NCI-H748 (cell line): ENCODE measurements at regions not wholly inside any gene's neighbourhood (a gene's known extent, or its start where the extent isn't known, plus 50 kb on each side); places are given as distances from the start of the nearest gene placed in this dataset.

Experiments used
- DNase-seq: peaks from one replicate; lab custom pipeline; 2025; ENCODE audit not compliant: unreplicated experiment; lab: John Stamatoyannopoulos, UW

DNA sequence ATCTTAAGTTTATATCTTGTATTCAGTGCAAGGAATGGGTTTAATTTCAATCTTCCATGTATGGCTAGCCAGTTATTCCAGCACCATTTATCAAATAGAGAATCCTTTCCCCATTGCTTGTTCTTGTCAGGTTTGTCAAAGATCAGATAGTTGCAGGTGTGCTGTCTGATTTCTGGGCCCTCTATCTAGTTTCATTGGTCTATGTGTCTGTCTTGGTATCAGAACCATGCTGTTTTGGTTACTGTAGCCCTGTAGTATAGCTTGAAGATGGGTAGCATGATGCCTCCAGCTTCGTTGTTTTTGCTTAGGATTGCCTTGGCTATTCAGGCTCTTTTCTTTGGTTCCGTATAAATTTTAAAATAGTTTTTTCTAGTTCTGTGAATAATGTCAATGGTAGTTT, 200.0 kb downstream of the MANEA start:
- no peak for DNase-seq

DNA sequence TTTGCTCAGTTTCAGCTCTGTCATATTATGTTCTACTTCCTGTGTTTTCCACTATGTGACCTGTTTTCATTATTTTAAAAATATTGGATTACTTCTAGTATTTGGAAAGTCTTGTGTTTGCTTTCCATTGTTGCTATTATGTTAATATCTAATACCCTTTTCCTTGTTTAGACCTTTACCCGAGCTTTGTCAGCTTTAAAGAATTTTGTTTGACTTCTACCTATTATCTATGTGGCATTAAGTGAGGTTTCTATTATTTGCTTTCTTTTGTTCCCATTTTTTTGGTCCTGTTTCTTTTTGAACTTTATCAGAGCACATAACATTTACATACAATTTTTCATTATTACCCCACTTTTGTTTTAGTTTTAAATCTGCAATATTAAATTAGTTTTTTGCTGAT, 202.7 kb downstream of the MANEA start:
- DNase-seq = no peak

DNA sequence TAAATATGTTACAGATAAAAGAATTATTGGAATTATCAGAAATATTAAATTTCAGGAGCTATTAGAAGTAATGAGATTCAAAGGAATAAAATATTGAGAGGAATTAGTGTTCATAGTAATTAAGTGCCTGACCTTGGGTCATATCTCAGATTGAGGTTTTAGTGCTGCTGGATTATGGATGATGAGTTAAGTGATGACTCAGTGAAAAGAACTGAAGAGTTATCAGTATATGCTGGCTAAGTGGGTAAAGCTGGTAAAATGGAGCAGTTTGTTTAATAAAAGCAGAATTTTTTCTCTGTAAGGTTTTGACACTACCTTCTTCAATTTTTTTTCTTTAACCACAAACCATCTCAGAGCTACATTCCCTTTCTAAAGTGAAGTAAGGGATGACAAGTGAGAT, 206.7 kb downstream of the MANEA start:
- no peak for DNase-seq

DNA sequence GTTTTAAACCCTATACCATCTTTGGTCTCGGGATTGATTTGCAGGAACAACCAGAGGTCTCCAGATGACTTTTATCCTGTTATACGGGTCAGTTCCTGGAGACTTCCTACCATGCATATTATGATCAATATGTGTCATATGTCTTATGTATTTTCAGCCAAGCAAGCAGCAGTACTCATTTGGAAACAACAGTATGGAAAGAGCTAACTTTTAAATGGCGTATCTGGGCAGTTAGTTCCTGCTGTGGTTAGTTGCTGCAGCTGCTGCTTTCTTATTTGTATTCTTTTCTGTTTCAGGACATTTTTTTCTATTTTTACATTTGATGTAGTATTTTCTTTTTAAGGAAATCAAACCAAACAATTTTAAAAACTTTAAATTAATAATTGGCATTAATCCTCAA, 207.5 kb downstream of the MANEA start:
- no peak for DNase-seq

DNA sequence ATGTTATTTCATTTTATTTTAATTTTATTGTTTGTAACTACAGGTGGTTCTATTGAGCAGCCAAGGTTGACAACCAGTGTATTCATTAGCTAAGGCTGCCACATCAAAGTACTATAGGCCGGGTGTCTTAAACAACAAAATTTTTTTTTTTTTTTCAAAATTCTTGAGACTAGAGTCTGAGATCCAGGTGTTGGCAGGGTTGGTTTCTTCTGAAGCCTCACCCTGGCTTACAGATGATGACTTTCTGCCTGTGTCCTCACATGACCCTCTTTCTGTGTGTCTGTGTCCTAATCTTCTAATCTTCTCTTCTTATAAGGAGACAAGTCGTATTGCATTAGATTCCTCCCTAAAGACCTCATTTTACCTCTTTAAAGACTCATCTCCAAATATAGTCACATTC, 208.4 kb downstream of the MANEA start:
- DNase-seq = no peak

DNA sequence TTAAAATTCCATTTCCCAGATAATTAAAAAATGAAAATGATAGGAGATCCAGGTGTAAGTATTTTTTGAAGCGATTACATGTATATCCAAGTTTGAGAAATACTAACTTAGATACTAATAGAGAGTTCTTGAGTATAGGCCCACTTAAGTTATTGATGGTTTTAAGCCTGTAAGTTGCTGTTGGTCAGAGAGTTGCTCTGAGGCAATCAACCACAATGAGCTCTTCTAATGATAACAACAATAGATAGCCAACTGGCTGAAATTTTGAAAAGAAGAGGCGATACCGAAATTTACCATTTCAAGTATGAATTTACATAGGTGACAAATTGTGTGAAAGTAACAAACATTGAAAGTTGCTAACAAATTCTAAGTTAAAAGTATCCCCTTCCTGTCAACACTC, 209.5 kb downstream of the MANEA start:
- DNase-seq = no peak

DNA sequence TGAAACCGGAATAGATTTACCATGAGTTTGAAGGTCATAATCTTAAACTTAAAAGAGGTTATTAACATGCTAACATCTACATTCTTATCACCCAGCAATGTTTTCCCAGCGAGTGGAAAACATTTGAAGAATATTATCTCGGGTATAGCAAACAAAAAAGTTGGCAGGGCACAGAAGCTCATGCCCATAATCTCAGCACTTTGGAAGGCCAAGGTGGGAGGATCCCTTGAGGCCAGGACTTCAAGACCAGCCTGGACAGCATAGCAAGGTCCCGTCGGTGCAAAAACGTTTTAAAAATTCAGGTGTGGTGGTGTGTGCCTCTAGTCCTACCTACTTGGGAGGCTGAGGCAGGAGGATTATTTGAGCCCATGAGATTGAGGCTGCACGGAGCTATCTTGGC, 213.5 kb downstream of the MANEA start:
- no peak for DNase-seq

DNA sequence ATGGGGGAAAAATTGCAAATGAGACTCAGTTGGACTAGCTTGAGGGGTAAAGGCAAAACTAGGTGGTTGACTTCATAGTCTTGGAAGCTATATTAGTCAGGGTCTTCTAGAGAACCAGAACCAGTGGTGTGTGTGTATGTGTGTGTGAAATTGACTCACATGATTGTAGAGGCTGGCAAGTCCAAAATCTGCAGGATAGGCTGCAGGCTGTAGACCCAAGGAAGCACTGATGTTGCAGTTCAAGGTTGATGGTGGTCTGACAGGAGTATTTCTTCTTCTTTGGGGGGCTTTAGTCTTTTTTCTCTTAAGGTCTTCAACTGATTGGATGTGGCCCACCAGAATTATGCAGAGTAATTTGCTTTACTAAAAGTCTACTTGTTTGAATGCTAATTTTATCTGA, 217.4 kb downstream of the MANEA start:
- DNase-seq = no peak

DNA sequence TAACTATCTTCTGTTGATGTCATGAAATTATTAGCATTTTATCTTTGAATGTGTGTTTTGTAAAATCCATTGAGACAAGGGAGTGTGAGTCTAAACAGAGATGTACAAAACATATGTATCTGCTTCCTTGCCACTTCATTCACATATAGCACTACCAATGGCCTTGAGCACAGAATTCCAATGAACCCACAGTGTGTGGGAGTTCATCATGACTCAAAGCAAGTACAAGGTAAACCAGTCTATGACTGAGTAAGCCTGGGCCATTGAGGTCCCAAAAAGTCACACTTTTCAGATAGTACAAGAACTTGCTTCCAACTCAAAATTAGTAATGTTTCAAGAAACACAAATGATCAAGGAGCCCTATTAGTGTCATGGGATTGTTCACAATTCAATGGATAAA, 218.6 kb downstream of the MANEA start:
- no peak for DNase-seq

DNA sequence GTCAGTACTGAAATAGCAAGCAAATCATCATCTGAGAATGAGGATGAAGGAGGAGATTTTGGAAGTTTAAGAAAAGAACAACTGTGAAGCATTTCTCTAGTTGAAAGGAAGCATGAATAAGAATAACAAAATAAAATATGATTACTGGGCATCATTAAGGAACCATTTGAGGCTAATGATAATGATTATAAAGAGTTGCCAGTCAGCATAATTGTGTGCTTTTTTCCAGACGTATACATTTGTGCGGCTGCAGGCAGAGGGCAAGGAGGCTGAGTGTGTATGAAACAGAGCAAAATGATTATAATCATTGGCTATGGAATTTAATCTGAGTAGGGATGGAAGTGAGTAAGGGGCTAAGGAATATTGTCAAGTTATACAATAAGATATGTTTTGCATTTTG, 218.7 kb upstream of the FUT9 start:
- no peak for DNase-seq

DNA sequence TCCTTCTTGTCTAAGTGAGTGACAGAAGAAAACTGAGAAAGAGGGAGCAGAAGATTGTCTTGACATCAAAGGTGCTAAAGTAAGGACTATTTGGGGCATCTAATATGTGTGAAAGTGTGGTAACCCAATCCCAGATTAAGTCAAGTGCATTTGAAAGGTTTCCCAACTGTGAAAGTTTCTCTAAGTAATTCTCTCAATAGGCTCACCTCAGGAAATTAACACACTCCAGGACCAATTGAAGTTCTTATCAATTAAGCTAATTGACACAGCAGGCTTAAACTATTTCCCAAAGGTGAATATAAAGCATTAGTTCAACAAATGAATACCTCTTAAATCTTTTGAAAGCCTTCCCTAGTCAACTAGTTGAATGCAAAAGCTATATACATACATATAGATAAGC, 212.8 kb upstream of the FUT9 start:
- DNase-seq = peak; percentile 12

DNA sequence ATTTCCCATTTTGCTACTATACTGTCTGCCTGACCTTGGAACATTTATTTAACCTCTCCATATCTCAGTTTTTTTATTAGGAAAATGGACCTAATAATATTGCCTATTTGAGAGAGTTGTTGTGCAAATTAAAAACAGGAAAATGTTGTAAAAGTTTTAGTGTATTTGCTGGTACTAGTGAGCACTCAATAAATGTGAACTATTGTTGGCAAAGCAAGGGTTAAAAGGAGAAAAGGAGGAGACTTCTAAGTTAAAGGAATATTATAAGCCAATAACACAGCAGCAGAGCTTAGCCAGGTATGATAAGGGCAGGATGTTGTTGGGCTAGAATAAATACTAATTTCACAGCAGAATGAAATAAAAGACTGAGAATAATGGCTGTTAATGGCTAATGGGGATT, 211.9 kb upstream of the FUT9 start:
- DNase-seq = peak; percentile 7

DNA sequence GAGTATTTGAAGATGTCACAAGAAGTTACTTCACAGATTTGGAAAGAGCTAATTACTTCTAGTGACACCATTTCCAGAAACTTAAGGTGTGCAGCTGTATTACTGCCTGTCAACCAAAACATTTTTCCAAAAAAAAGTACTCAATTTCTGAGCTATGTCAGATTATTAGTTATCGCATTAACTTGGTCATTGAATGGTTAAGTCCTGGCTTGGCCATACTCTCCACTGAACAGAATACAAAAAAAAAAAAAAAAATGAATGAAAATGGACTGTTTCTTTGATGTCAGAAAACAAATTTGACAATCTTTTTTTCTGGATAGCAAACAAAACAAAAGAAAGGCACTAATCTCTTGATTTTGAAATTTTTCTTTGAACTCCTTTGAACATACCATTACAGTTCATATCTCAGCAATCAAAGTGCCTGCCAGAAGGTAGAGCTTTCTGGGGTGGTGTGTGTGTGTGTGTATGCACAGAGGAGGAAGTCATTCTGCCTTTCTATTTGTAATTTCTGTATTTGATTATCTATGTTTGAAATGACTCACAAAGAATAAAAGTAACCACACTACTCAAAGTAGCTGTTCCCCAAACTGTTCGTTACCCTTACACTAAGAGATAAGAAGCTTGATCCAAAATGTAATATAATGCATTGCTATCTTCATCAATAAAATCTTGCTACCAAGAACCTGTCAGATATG, 210.8 kb upstream of the FUT9 start:
- DNase-seq = no peak

DNA sequence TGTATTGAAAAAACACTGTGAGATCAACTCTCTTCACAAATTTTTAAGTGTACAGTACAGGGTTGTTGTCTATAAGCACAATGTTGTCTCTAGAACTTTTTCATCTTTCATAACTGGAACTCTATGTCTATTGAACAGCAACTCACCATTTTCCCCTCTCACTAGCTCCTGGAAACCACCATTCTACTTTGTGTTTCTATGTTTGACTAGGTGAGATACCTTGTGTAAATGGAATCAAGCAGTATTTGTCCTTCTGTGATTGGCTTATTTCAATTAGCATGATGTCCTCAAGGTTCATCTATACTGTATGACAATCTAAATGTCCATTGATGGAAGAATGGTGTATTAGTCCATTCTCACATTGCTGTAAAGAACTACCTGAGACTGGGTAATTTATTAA, 210.1 kb upstream of the FUT9 start:
- DNase-seq = no peak

DNA sequence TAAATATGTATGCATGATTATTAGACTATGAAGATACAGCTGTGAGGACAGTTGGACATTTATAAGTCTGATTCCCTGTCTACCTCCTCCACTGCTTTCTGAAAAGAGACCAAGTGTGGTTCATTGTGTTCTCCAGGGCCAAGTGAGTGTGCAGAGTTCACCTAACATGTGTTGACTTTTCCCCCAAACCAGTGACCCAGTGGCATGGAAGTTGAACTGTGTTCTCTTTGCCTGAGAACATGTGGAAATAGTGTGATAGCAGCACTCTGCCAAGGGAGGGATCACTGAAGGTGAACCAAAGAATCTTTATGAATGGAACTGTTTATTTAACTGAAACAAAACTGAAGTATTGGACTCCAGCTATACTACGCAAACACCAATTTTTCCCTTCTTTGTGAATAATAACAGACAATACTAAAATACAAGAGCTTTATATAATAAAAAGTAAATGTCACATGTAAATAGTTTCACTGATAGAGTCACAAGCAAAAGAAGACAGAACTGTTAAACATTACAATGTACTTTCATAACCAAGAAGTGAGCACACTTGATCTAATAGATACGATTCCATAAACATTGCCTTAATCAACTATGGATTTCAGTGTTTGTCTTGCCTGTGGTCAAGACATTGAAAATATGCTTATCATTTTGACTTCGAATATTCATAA, 200.3 kb upstream of the FUT9 start:
- DNase-seq = no peak

DNA sequence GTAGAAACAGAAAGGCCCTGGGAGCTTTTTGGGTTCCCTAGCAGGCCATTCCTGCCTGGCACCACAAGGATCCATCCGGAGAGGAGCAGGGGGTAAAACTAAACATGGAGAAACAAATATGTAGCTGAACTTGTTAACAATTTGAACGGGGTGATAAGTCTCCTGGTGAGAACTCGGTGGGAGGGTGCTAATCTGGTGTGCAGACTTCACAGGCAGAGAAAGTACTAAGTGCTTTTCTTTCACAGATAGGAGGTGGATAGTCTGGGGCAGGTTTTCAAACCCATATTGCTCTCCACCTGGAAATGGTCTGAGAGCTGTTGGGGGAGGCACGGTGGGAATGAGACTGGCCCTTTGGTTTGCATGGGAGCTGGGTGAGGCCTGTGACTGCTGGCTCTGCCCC, 196.3 kb upstream of the FUT9 start:
- DNase-seq = no peak

DNA sequence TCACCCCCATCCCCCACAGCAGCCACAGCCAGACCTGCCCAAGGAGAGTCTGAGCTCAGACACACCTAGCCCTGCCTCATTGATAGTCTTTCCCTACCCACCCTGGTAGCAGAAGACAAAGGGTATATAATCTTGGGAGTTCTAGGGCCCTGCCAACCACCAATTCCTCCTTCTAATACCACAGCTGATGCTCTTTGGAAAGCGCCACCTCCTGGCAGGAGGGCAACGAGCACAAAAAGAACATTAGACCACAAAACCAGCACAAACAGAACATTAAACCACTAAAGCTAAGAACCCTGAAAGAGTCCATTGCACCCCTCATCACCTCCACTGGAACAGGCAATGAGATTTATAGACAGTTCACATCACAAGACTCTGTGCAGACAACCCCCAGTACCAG, 195.8 kb upstream of the FUT9 start:
- DNase-seq = no peak

DNA sequence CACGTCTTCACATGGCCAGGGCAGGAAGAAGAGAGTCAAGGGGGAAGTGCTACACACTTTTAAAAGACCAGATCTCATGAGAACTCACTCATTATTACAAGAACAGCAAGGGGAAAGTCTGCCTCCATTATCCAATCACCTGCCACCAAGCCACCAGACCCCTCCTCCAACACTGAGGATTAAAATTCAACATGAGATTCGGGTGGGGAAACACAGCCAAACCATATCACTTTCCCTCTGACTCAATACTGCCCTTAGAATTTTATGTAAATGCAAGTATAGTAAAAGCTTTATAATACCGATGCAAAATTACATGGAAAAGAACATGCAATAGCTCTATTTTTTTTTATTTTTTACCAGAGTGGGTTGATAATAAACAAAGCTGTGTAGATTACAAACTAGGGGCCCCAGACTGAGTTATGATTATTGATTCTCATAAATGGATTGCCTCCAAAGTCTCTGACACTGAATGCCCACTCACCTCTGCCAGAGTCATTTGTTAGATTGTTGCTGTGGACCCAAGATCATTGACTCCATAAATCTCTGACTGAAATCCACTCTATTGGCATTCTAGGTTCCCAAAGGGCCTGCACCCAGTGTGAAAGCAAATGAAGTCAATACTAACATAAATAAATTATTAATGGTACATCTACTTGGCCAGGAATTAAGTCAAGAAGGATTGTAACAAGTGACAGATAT, 184.8 kb upstream of the FUT9 start:
- DNase-seq = no peak

DNA sequence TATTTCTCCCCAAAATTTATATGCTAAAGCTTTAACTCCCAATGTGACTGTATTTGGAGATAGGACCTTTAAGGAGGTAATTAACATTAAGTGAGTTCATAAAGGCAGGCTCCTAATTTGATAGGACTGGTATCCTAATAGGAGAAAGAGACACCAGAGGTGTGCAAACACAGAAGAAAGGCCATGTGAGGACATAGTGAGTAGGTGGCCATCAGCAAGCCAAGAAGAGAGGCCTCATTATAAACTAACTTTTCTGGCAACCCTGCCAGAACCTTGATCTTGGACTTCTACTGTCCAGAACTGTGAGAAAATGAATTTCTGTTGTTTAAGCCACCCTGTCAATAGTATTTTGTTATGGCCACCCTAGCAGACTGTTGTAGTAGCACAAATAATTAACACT, 177.9 kb upstream of the FUT9 start:
- DNase-seq = no peak

DNA sequence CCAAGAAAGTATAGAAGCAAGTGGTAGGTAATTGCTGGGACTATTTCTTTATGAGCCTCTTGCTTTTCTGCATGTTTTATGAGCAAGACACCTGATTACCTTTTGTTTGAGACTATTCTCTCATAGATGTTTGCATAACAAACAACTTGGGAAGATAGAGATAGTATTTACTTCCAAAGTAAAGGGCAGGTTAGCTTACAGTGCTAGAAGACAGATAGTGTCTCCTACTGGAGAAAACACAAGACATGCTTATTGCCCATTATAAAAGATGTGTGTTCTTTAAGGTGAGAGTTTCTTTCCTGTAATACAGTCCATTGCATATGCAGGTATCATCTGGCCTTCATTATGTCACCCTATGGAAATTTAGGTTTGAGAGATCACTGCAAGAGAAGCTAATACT, 174.2 kb upstream of the FUT9 start:
- no peak for DNase-seq

DNA sequence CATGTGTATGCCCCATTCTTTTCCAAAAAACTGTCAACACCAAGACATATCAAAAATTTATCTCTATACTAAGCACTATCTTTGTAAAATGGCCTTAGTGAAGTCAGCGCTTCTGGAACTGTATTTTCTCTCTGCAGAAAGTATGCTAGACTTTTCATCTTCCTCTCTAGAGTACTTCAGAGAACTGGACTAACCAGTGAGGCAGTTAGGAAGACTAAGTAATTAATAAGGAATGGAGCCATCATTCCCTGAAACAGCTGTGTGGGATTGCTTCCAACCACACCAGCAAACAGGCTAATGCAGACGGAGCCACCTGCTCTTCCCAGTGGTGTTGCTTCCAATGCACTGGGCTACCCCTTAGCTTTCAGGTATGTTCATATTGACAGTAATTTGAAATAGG, 169.1 kb upstream of the FUT9 start:
- peak; percentile 67 for DNase-seq

DNA sequence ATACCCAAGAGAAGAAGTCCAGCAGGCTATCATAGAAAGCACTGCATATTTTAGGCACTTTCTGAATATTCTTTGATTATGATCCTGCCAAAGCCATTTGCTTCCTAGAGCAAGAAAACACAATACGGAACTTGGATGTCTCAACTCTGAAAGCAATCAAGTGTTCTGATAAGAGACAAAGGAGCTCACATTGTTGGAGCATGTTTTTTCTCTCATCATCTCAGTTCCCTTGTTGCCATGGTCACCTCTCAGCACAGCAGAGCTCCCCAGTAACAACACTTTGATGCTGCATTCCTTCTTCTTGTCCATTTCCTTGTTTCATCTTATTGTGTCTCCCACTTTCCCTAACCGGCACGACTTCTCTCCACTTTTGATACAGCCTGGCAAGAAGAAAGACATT, 168.7 kb upstream of the FUT9 start:
- peak; percentile 74 for DNase-seq

DNA sequence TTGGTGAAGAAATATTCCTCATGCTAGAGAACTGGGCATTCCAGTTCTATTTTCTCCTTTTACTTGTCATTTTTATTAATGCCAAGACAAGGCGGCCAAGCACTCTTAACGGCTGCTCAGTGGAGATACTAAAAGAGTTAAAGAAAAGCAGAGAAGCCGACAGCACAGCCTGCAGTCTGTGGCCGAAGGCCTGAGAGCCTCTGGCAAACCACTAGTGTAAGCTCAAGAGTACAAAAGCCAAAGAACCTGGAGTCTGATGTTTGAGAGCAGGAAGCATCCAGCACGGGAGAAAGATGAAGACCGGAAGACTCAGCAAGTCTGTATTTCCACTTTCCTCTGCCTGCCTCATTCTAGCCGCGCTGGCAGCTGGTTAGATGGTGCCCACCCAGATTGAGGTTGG, 167.1 kb upstream of the FUT9 start:
- no peak for DNase-seq
